ENCODE measurements at regions not wholly inside any gene's neighbourhood (a gene's known extent, or its start where the extent isn't known, plus 50 kb on each side); places are given as distances from the start of the nearest gene placed in this dataset.
"Not testable (repeated sequence)": the region's sequence is repeated elsewhere in the genome, so short reads cannot be mapped to it uniquely, and the experiment has no call there.

GRCh38 chr5:20721286-20721685, 733.3 kb upstream of the CDH18 start:
- H3K4me1 ChIP-seq (ENCODE audit: insufficient read depth, low read length); H3K9me3 Mint-ChIP-seq; CTCF ChIA-PET; H3K27me3 Mint-ChIP-seq; H3K27ac Mint-ChIP-seq; H3K27ac ChIP-seq (ENCODE audit: low read depth in 1 of 2, low read length in 2 of 2); POLR2A ChIA-PET; DNase-seq; intact Hi-C loops (cut with DNase I, micrococcal nuclease); H3K4me3 Mint-ChIP-seq; ATAC-seq (ENCODE audit: poor library complexity); H3K4me3 ChIP-seq (ENCODE audit: low read length); H3K36me3 Mint-ChIP-seq (ENCODE audit: low read depth); H3K36me3 ChIP-seq (ENCODE audit: insufficient read depth, low read length); H3K9me3 ChIP-seq (ENCODE audit: control insufficient read depth in 1 of 2, insufficient read depth in 1 of 2, low read length in 2 of 2); H3K4me1 Mint-ChIP-seq (ENCODE audit: low read depth); H3K27me3 ChIP-seq (ENCODE audit: control insufficient read depth in 1 of 2, insufficient read depth in 2 of 2, low read length in 2 of 2): not testable (repeated sequence)

DNA sequence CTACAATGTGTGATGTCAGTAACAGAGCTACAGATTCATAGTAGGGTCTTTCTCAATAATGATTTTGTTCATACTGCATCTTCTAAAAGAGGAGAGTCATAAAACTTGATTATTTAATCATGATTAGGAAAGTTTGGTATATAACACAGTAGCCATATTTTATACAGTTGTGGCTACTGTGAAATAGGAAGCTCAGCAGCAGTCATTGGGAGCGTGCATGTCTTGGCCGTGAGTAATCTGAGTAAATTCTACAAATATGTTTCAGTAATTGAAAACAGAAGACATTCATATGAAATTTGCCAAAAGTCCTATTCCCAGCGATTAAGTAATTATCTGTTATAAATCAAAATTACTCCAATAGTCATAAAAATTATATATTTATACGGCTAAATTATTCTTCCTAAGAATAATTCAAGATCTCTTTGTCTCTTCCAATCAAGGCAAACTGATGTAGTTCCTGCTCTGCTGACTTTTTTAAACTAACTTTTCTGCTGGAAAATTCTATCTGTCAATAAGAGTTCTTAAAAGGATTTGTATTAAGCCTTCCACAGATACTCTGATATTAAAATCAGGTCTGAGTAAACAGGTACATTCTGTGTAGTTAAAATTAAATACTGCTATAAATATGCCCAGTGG, 723.6 kb upstream of the CDH18 start:
- H3K27ac Mint-ChIP-seq; ATAC-seq (ENCODE audit: poor library complexity); H3K27ac ChIP-seq (ENCODE audit: low read depth in 1 of 2, low read length in 2 of 2); H3K4me1 ChIP-seq (ENCODE audit: insufficient read depth, low read length); H3K4me1 Mint-ChIP-seq (ENCODE audit: low read depth); CTCF ChIA-PET; H3K27me3 ChIP-seq (ENCODE audit: control insufficient read depth in 1 of 2, insufficient read depth in 2 of 2, low read length in 2 of 2); intact Hi-C loops (cut with DNase I, micrococcal nuclease); DNase-seq; POLR2A ChIA-PET; H3K4me3 Mint-ChIP-seq; H3K36me3 ChIP-seq (ENCODE audit: insufficient read depth, low read length); H3K27me3 Mint-ChIP-seq; H3K9me3 ChIP-seq (ENCODE audit: control insufficient read depth in 1 of 2, insufficient read depth in 1 of 2, low read length in 2 of 2); H3K36me3 Mint-ChIP-seq (ENCODE audit: low read depth); H3K4me3 ChIP-seq (ENCODE audit: low read length): not testable (repeated sequence)
- peaks cover 10% of the 10 kb centered on the region for H3K9me3 Mint-ChIP-seq

DNA sequence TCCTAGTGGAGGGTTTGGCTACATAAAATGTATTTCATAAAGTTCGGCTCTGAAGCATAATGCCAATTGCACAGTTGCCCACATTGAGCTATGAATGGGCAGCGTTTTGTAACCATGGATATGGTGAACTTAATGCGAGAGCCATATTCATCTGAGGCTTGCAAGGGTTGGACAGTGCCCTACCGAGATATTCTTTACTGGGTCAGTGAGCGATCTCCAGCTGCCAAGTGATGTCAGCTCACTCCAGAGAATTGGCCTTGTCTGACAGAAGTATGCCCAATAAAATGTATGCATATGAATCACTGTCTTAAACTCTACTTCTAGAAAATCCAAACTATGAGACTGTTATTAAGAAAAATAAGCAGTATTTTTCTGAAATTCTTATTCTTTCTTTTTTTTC, 719.6 kb upstream of the CDH18 start:
- H3K27ac ChIP-seq (ENCODE audit: low read depth in 1 of 2, low read length in 2 of 2); H3K9me3 ChIP-seq (ENCODE audit: control insufficient read depth in 1 of 2, insufficient read depth in 1 of 2, low read length in 2 of 2); ATAC-seq (ENCODE audit: poor library complexity); H3K4me1 ChIP-seq (ENCODE audit: insufficient read depth, low read length); H3K27me3 ChIP-seq (ENCODE audit: control insufficient read depth in 1 of 2, insufficient read depth in 2 of 2, low read length in 2 of 2); POLR2A ChIA-PET; H3K4me3 ChIP-seq (ENCODE audit: low read length); H3K4me3 Mint-ChIP-seq; DNase-seq; H3K27ac Mint-ChIP-seq; CTCF ChIA-PET; H3K27me3 Mint-ChIP-seq; H3K9me3 Mint-ChIP-seq; H3K36me3 ChIP-seq (ENCODE audit: insufficient read depth, low read length); intact Hi-C loops (cut with DNase I, micrococcal nuclease); H3K36me3 Mint-ChIP-seq (ENCODE audit: low read depth); H3K4me1 Mint-ChIP-seq (ENCODE audit: low read depth): not testable (repeated sequence)

DNA sequence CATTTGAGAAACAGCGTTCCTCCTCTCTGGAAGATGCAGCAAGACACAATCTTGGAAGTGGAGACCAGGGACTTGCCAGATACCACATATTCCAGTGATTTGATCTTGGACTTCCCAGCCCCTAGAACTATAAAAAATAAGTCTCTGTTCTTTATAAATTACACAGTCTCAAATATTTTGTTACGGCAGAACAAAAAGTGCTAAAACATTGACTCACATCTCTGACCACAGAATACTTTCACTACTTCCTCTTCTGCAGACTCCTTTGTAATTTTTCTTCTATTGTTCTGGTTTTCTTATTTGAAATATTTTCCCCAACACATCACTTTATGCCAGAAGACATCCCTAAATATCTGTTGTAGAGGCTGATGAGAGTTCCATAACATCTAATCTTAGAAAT, 706.1 kb upstream of the CDH18 start:
- CTCF ChIA-PET, result no interaction called here
- intact Hi-C loops (cut with DNase I, micrococcal nuclease), result no loop called here
- Mint-ChIP-seq H3K4me3 (no peak overlapping the region), H3K27me3 (no peaks in the 10 kb centered on the region), H3K36me3 (ENCODE audit: low read depth) (no peaks in the 10 kb centered on the region), H3K27ac (no peak overlapping the region), H3K9me3 (peaks cover 5% of the 10 kb centered on the region), H3K4me1 (ENCODE audit: low read depth) (no peaks in the 10 kb centered on the region)
- Histone ChIP-seq H3K9me3 (ENCODE audit: control insufficient read depth in 1 of 2, insufficient read depth in 1 of 2, low read length in 2 of 2) (peaks cover 0 to 4% of the 10 kb centered on the region in 2 experiments), H3K4me1 (ENCODE audit: insufficient read depth, low read length) (no peaks in the 10 kb centered on the region), H3K36me3 (ENCODE audit: insufficient read depth, low read length) (no peaks in the 10 kb centered on the region), H3K27me3 (ENCODE audit: control insufficient read depth in 1 of 2, insufficient read depth in 2 of 2, low read length in 2 of 2) (no peaks in the 10 kb centered on the region), H3K4me3 (ENCODE audit: low read length) (no peak overlapping the region), H3K27ac (ENCODE audit: low read depth in 1 of 2, low read length in 2 of 2) (no peak overlapping the region)
- ATAC-seq (ENCODE audit: poor library complexity) (no peak), DNase-seq (no peak)
- TF ChIP-seq CTCF (IDR thresholded peaks at IDR 0.05), result no peak
- POLR2A ChIA-PET, result no interaction called here
